Panc1 (cell line): ENCODE measurements at regions not wholly inside any gene's neighbourhood (a gene's known extent, or its start where the extent isn't known, plus 50 kb on each side); places are given as distances from the start of the nearest gene placed in this dataset.

Experiments
- ATAC-seq: fragments of 200-7000 bp; cut with Tn5 transposase; 2 replicates; pipeline ENCODE4 v1.9.1; 2020; ENCODE audit warnings: mild to moderate bottlenecking, moderate library complexity
- BruUV-seq: library from RNA; stranded (reverse); fragments of 400-500 nt; replicated peaks from 2 replicates; lab custom pipeline; 2021; lab: Mats Ljungman, UMichigan
- CTCF ChIA-PET: fragments of 300-600 bp; sonication (Branson Sonifier 250); formaldehyde crosslinking; loops from one replicate; lab custom pipeline; 2022; ENCODE audit warnings: antibody characterized with exemption; lab: Charles Lee
- POLR2A ChIA-PET: fragments of 300-600 bp; sonication (Branson Sonifier 250); formaldehyde crosslinking; loops from one replicate; lab custom pipeline; 2022; ENCODE audit warnings: antibody characterized with exemption; lab: Charles Lee
- DNase-seq: peaks from one replicate; pipeline ENCODE4 v3.0.0-alpha.2; 2010; ENCODE audit warnings: low read depth, low spot score
- H3K27ac ChIP-seq: 2 replicates; pipeline ENCODE4 v1.5.1; 2011; ENCODE audit warnings: mild to moderate bottlenecking, low read length, inconsistent platforms
- H3K27me3 ChIP-seq: fragments of 200-500 bp; sonication (Bioruptor generic); 2 replicates; pipeline ENCODE4 v1.6.0; 2014; ENCODE audit warnings: low read length, inconsistent platforms; ENCODE audit not compliant: control insufficient read depth, insufficient read depth
- H3K36me3 ChIP-seq: fragments of 200-500 bp; sonication (Bioruptor generic); 2 replicates; pipeline ENCODE4 v1.5.1; 2014; ENCODE audit warnings: inconsistent platforms, mild to moderate bottlenecking, low read length, moderate library complexity; ENCODE audit not compliant: control insufficient read depth, insufficient read depth
- H3K4me1 ChIP-seq: 2 replicates; pipeline ENCODE4 v1.5.1; 2011; ENCODE audit warnings: inconsistent platforms, mild to moderate bottlenecking, low read length, moderate library complexity; ENCODE audit not compliant: control insufficient read depth, insufficient read depth
- H3K4me3 ChIP-seq, 2 experiments: 2 replicates each; pipeline ENCODE4 v1.5.1; 2011 to 2012; ENCODE audit warnings: low read depth in 2 of 2, low read length in 2 of 2, mild to moderate bottlenecking in 2 of 2, inconsistent platforms in 1 of 2, moderate library complexity in 1 of 2
- H3K9me3 ChIP-seq: fragments of 200-500 bp; sonication (Bioruptor generic); 2 replicates; pipeline ENCODE4 v1.5.1; 2014; ENCODE audit warnings: low read depth, mild to moderate bottlenecking, inconsistent platforms, low read length, moderate library complexity; ENCODE audit not compliant: control insufficient read depth, insufficient read depth
- POLR2AphosphoS5 ChIP-seq: IDR thresholded peaks from 2 replicates; pipeline ENCODE4 v1.6.1; 2012; ENCODE audit warnings: mild to moderate bottlenecking, low read depth, low read length, moderate library complexity
- SIN3A ChIP-seq: IDR thresholded peaks from 2 replicates; pipeline ENCODE4 v1.6.1; 2012; ENCODE audit warnings: low read depth, mild to moderate bottlenecking, low read length, moderate library complexity, borderline replicate concordance; ENCODE audit not compliant: insufficient read depth
- TCF7L2 ChIP-seq: IDR thresholded peaks from 2 replicates; pipeline ENCODE4 v1.6.1; 2011; ENCODE audit warnings: mild to moderate bottlenecking, low read depth, low read length, inconsistent platforms
- in situ Hi-C: cut with HindIII; loops from 2 replicates; pipeline ENCODE4 v1.10.0; 2016; ENCODE audit warnings: low sequenced_read_pairs, low pct_unique_long_range_greater_than_20kb
- intact Hi-C: fragments of 100-400 bp; cut with micrococcal nuclease; formaldehyde crosslinking; loops from one replicate; pipeline ENCODE4 v1.10.0; 2022; ENCODE audit not compliant: unreplicated experiment
- TF ChIP-seq, protein P1 (sequence below): fragments of 450-650 bp; IDR thresholded peaks from 2 replicates; pipeline ENCODE4 v1.5.1; 2017; ENCODE audit warnings: mild to moderate bottlenecking
- TF ChIP-seq, protein P2 (sequence below), 2 experiments: IDR thresholded peaks; 2 replicates each; pipeline ENCODE4 v1.6.1; 2011 to 2012; ENCODE audit warnings: low read depth in 2 of 2, control low read depth in 1 of 2, low read length in 1 of 2, mild to moderate bottlenecking in 1 of 2, moderate library complexity in 1 of 2; ENCODE audit not compliant: insufficient read depth in 1 of 2

GRCh38 chr2:193467276-193467987, 1272.7 kb upstream of the TMEFF2 start:
- TF ChIP-seq, protein P1, sequence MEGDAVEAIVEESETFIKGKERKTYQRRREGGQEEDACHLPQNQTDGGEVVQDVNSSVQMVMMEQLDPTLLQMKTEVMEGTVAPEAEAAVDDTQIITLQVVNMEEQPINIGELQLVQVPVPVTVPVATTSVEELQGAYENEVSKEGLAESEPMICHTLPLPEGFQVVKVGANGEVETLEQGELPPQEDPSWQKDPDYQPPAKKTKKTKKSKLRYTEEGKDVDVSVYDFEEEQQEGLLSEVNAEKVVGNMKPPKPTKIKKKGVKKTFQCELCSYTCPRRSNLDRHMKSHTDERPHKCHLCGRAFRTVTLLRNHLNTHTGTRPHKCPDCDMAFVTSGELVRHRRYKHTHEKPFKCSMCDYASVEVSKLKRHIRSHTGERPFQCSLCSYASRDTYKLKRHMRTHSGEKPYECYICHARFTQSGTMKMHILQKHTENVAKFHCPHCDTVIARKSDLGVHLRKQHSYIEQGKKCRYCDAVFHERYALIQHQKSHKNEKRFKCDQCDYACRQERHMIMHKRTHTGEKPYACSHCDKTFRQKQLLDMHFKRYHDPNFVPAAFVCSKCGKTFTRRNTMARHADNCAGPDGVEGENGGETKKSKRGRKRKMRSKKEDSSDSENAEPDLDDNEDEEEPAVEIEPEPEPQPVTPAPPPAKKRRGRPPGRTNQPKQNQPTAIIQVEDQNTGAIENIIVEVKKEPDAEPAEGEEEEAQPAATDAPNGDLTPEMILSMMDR, result no peak
- TF ChIP-seq, protein P2, sequence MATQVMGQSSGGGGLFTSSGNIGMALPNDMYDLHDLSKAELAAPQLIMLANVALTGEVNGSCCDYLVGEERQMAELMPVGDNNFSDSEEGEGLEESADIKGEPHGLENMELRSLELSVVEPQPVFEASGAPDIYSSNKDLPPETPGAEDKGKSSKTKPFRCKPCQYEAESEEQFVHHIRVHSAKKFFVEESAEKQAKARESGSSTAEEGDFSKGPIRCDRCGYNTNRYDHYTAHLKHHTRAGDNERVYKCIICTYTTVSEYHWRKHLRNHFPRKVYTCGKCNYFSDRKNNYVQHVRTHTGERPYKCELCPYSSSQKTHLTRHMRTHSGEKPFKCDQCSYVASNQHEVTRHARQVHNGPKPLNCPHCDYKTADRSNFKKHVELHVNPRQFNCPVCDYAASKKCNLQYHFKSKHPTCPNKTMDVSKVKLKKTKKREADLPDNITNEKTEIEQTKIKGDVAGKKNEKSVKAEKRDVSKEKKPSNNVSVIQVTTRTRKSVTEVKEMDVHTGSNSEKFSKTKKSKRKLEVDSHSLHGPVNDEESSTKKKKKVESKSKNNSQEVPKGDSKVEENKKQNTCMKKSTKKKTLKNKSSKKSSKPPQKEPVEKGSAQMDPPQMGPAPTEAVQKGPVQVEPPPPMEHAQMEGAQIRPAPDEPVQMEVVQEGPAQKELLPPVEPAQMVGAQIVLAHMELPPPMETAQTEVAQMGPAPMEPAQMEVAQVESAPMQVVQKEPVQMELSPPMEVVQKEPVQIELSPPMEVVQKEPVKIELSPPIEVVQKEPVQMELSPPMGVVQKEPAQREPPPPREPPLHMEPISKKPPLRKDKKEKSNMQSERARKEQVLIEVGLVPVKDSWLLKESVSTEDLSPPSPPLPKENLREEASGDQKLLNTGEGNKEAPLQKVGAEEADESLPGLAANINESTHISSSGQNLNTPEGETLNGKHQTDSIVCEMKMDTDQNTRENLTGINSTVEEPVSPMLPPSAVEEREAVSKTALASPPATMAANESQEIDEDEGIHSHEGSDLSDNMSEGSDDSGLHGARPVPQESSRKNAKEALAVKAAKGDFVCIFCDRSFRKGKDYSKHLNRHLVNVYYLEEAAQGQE (IDR thresholded peaks at IDR 0.05; ENCODE audit: insufficient read depth in 1 of 2, low read depth in 2 of 2, low read length in 1 of 2), result no peak
- TF ChIP-seq TCF7L2, result no peak
- TF ChIP-seq SIN3A, result no peak
- no peak for TF ChIP-seq POLR2AphosphoS5
- H3K9me3 ChIP-seq, result no peaks in the 10 kb centered on the region; the same call in 1 of the 2 replicates
- ChIA-PET CTCF (no interaction called here), POLR2A (no interaction called here)
- no peak overlapping the region for H3K27ac ChIP-seq
- intact Hi-C loops, result no loop called here
- no peak overlapping the region for H3K4me3 ChIP-seq
- BruUV-seq, result no TSS peak
- no peaks in the 10 kb centered on the region for H3K27me3 ChIP-seq
- DNase-seq, result no peak
- in situ Hi-C loops, result no loop called here
- no peak for ATAC-seq
- no peaks in the 10 kb centered on the region for H3K4me1 ChIP-seq
- no peaks in the 10 kb centered on the region for H3K36me3 ChIP-seq

DNA sequence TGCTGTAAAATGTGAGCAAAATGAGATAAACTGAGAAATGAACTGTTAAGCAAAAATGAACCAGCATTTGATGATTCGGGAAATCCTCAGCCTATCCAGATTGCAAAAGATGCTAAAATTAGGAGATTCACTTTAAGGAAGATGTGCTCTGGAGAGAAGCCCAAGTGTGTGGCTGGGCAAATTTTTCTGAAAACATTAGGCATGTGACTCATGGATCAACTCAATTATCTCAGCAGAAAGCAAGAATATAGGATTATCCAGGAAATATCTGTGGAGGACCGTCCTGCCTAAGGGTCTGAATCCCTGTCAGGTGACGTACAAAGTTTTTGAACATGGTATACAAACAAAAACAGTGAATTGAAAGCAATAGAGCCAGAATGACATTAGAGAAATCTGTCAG, 1268.3 kb upstream of the TMEFF2 start:
- POLR2A ChIA-PET, result no interaction called here
- no peak overlapping the region for H3K4me3 ChIP-seq
- H3K36me3 ChIP-seq, result no peaks in the 10 kb centered on the region
- TF ChIP-seq, protein P2 (IDR thresholded peaks at IDR 0.05; ENCODE audit: insufficient read depth in 1 of 2, low read depth in 2 of 2, low read length in 1 of 2), result no peak
- H3K9me3 ChIP-seq, result no peaks in the 10 kb centered on the region
- H3K27me3 ChIP-seq, result no peaks in the 10 kb centered on the region
- CTCF ChIA-PET, result no interaction called here
- in situ Hi-C loops, result no loop called here
- DNase-seq (no peak), ATAC-seq (no peak)
- intact Hi-C loops, result no loop called here
- no TSS peak for BruUV-seq
- no peaks in the 10 kb centered on the region for H3K4me1 ChIP-seq
- H3K27ac ChIP-seq, result no peak overlapping the region
